SU-DHL-6 (cell line): ENCODE measurements at regions not wholly inside any gene's neighbourhood (a gene's known extent, or its start where the extent isn't known, plus 50 kb on each side); places are given as distances from the start of the nearest gene placed in this dataset.

ENCODE experiments used
- H2AFZ ChIP-seq: fragments of 200-600 bp; sonication (generic); 2 replicates; pipeline ENCODE4 v1.6.1; 2014; ENCODE audit warnings: low read depth, mild to moderate bottlenecking, moderate library complexity, mixed read lengths, antibody characterized with exemption, low read length; ENCODE audit not compliant: severe bottlenecking
- H3F3A ChIP-seq: fragments of 200-600 bp; shearing (Covaris generic); 2 replicates; pipeline ENCODE4 v1.6.0; 2016; ENCODE audit warnings: antibody characterized with exemption, mild to moderate bottlenecking; ENCODE audit not compliant: insufficient read depth
- H3K27ac ChIP-seq: fragments of 200-600 bp; sonication (generic); 2 replicates; pipeline ENCODE4 v1.5.1; 2016; ENCODE audit warnings: low read depth, mild to moderate bottlenecking, low read length, moderate library complexity, mixed read lengths
- H3K27me3 ChIP-seq: fragments of 200-600 bp; sonication (generic), shearing (Covaris generic); 2 replicates; pipeline ENCODE4 v1.6.0; 2014; ENCODE audit warnings: mild to moderate bottlenecking, low read length
- H3K36me3 ChIP-seq: fragments of 200-600 bp; sonication (generic); 2 replicates; pipeline ENCODE4 v1.6.1; 2014; ENCODE audit warnings: mild to moderate bottlenecking, low read length, mixed read lengths
- H3K4me2 ChIP-seq: fragments of 300-600, 200-600 bp; shearing (Covaris generic), sonication (generic); 2 replicates; pipeline ENCODE4 v1.6.0; 2014; ENCODE audit warnings: low read length, low read depth, mild to moderate bottlenecking; ENCODE audit not compliant: poor library complexity, severe bottlenecking
- H3K4me3 ChIP-seq: fragments of 200-600 bp; sonication (generic); 2 replicates; pipeline ENCODE4 v1.5.1; 2014; ENCODE audit warnings: antibody characterized with exemption, low read length, mild to moderate bottlenecking, mixed read lengths; ENCODE audit not compliant: insufficient read depth, poor library complexity, severe bottlenecking
- H3K79me2 ChIP-seq: fragments of 200-600 bp; sonication (generic); 2 replicates; pipeline ENCODE4 v1.6.1; 2014; ENCODE audit warnings: mild to moderate bottlenecking, low read length, moderate library complexity; ENCODE audit not compliant: insufficient read depth
- H3K9ac ChIP-seq: fragments of 200-600 bp; sonication (generic); 2 replicates; pipeline ENCODE4 v1.7.0; 2014; ENCODE audit warnings: mild to moderate bottlenecking, low read length
- H3K9me2 ChIP-seq: fragments of 200-600 bp; sonication (generic); replicated peaks from 2 replicates; pipeline ENCODE4 v1.6.1; 2014; ENCODE audit warnings: low read length; ENCODE audit not compliant: insufficient read depth
- H3K9me3 ChIP-seq: fragments of 200-600 bp; sonication (generic); 2 replicates; pipeline ENCODE4 v1.6.1; 2014; ENCODE audit warnings: low read length, mixed read lengths; ENCODE audit not compliant: insufficient read depth
- H4K20me1 ChIP-seq: fragments of 200-600 bp; sonication (generic); 2 replicates; pipeline ENCODE4 v1.6.1; 2014; ENCODE audit warnings: low read depth, mild to moderate bottlenecking, antibody characterized with exemption, low read length, moderate library complexity, mixed read lengths
- EZH2phosphoT487 ChIP-seq: fragments of 200-600 bp; sonication (generic), shearing (Covaris generic); conservative IDR thresholded peaks from 2 replicates; pipeline ENCODE4 v1.6.1; 2018; ENCODE audit warnings: mild to moderate bottlenecking, antibody characterized with exemption, low read length, moderate library complexity, mixed read lengths
- TF ChIP-seq, protein P1 (sequence below): fragments of 200-600 bp; sonication (generic); IDR thresholded peaks from one replicate; pipeline ENCODE4 v1.5.1; 2017; ENCODE audit warnings: antibody characterized with exemption, mild to moderate bottlenecking, low read length, moderate library complexity; ENCODE audit not compliant: insufficient read depth, poor library complexity, severe bottlenecking

DNA sequence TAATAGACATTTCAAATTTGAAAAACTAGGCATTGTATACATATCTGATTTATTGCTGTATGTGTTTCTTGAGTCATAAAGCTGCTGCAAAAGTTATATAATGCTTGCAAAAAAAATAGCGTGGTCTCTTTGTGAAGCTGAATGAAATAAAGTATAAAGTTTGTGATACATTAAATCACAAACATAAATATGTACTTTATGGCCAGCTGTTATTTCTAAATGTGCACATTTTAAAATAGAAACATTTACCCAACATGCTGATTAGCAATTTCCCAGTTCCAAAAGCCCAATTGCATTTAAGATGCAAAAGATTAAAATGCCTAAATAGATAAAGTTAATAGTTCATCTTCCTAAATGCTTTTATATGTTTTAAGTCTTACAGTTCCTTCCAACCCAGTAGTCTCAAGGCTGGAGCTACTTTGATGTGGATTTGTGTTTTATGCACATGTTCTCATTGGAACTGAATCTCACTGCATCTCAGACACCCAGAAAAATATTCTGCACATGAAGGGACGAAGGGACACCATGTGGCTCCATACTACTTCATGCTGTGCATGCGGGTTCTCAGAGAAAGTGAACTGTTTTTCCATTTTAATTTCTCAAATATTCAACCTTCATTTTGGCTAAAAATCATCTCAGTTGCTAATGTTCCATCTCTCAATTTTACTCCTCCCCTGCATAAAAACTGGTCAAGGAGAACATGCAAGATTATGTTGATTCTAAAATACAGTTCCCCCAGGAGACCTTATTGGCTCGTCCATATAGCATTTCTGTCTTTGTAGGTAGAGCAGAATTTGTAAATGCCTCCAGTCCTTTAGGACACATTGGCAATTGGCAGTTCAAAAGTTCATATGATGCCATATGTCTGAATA is 304.6 kb downstream of the MTX2 start:
- Histone ChIP-seq H3K4me3 (no peak overlapping the region), H3K9ac (no peak overlapping the region), H3K4me2 (no peak overlapping the region), H4K20me1 (no peaks in the 10 kb centered on the region), H3K9me3 (no peaks in the 10 kb centered on the region), H3F3A (no peaks in the 10 kb centered on the region), H2AFZ (no peak overlapping the region), H3K27me3 (no peaks in the 10 kb centered on the region), H3K36me3 (no peaks in the 10 kb centered on the region), H3K9me2 (no peaks in the 10 kb centered on the region), H3K79me2 (no peaks in the 10 kb centered on the region), H3K27ac (no peak overlapping the region)
- TF ChIP-seq, protein P1, sequence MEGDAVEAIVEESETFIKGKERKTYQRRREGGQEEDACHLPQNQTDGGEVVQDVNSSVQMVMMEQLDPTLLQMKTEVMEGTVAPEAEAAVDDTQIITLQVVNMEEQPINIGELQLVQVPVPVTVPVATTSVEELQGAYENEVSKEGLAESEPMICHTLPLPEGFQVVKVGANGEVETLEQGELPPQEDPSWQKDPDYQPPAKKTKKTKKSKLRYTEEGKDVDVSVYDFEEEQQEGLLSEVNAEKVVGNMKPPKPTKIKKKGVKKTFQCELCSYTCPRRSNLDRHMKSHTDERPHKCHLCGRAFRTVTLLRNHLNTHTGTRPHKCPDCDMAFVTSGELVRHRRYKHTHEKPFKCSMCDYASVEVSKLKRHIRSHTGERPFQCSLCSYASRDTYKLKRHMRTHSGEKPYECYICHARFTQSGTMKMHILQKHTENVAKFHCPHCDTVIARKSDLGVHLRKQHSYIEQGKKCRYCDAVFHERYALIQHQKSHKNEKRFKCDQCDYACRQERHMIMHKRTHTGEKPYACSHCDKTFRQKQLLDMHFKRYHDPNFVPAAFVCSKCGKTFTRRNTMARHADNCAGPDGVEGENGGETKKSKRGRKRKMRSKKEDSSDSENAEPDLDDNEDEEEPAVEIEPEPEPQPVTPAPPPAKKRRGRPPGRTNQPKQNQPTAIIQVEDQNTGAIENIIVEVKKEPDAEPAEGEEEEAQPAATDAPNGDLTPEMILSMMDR, result no peak
- TF ChIP-seq EZH2phosphoT487, result no peak

DNA sequence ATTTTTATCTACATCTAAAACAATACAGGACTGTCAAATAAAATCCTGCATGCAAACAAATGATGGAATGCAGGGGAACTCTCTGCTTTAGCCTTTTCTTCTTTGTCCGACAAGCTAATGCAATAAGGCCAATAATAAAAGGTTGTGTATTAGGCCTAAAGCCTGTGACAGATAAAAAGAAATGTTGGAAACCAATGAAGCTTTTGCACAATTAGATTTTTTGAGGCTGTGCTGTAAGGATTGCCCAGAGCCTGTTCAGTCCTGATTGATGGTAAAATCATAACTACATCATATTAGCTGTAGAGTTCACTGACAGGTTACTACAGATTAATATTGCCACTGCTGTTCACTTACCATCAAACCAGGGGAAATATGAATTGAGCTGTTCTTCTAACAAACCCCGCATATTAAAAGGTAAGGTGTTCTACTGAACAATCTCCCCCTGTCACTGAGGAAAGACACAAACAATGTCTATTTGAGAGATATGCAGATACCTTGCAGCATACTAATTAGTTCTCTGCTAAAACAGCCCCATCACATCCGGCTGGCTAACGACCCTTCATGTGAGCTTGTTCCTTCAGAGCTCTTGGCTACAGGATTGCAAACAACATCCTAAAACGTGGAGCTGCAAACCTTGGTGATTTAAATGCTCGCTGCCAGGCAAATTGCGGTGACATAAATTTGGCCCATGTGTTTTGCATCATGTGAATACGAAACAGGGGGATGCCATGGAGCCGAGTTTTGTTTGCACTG is 305.4 kb downstream of the MTX2 start:
- Histone ChIP-seq H2AFZ (no peak overlapping the region), H3K36me3 (no peaks in the 10 kb centered on the region), H3K27ac (no peak overlapping the region)

DNA sequence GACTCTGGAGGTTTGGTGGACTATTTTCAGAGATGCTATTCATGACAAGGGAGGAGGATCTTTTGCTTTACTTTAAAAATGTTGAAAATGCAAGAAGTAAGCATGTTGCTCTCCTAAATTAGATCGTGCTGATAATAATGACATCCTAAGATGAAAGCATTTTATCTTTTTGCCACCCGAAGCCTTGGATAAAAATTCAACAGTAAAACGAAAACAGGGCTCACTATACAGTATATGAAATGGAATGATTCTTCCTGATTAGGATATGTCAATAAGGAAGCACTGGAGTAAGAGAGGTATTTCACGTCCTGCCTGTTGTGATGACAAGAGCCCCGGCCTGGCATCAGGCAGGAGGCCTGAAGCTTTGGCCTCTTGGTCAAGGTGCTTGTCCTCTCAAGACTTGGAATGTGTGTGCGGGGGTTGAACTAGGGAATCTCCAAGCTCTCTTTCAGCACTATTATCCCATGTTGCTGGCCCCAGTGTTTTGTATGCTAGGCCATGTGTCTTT is 306.0 kb downstream of the MTX2 start:
- H3K9ac ChIP-seq, result no peak overlapping the region
- H2AFZ ChIP-seq, result no peak overlapping the region
- TF ChIP-seq EZH2phosphoT487, result no peak
- TF ChIP-seq, protein P1, result no peak
- no peaks in the 10 kb centered on the region for H3K9me3 ChIP-seq
- H3K79me2 ChIP-seq, result no peaks in the 10 kb centered on the region
- no peaks in the 10 kb centered on the region for H3K27me3 ChIP-seq
- H3K9me2 ChIP-seq, result no peaks in the 10 kb centered on the region
- no peaks in the 10 kb centered on the region for H4K20me1 ChIP-seq
- H3K4me3 ChIP-seq, result no peak overlapping the region
- H3K36me3 ChIP-seq, result no peaks in the 10 kb centered on the region
- no peak overlapping the region for H3K27ac ChIP-seq
- no peaks in the 10 kb centered on the region for H3F3A ChIP-seq
- no peak overlapping the region for H3K4me2 ChIP-seq

More for the DNA sequence above, 305.4 kb downstream of the MTX2 start:
- Histone ChIP-seq H3K79me2 (no peaks in the 10 kb centered on the region), H3K4me2 (no peak overlapping the region), H3K27me3 (no peaks in the 10 kb centered on the region), H3K4me3 (no peak overlapping the region), H3K9ac (no peak overlapping the region), H4K20me1 (no peaks in the 10 kb centered on the region), H3F3A (no peaks in the 10 kb centered on the region), H3K9me3 (no peaks in the 10 kb centered on the region), H3K9me2 (no peaks in the 10 kb centered on the region)
- TF ChIP-seq, protein P1, result no peak
- no peak for TF ChIP-seq EZH2phosphoT487
